Stromal cell of bone marrow (primary cell): ENCODE measurements at regions not wholly inside any gene's neighbourhood (a gene's known extent, or its start where the extent isn't known, plus 50 kb on each side); places are given as distances from the start of the nearest gene placed in this dataset.
"Not testable (repeated sequence)": the region's sequence is repeated elsewhere in the genome, so short reads cannot be mapped to it uniquely, and the experiment has no call there.

Source experiments
- DNase-seq: peaks from one replicate; pipeline ENCODE4 v3.0.0-alpha.2; 2012; ENCODE audit warnings: low read depth

- no peak for DNase-seq
Observed at GRCh38 chr16:52051414-52052172, 495.4 kb downstream of the TOX3 start.

DNA sequence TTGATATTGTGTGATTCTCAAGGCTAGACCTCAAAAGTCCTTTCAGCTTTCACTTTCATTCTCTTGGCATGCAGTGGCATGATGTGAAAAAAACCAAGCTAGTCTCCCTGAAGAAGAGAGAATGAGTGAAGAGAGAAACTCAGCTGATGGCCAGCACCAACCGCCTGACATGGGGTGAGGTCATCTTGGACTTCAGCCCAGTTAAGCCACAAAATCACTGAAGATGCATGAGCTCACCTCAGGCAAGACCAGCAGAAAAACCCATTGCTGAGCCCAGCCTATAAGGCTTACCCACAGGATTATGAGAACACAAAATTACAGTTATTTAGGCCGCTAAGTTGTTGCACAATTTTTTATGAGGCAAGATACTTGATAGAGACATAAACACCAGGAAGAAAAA is 496.5 kb downstream of the TOX3 start:
- DNase-seq = no peak

DNA sequence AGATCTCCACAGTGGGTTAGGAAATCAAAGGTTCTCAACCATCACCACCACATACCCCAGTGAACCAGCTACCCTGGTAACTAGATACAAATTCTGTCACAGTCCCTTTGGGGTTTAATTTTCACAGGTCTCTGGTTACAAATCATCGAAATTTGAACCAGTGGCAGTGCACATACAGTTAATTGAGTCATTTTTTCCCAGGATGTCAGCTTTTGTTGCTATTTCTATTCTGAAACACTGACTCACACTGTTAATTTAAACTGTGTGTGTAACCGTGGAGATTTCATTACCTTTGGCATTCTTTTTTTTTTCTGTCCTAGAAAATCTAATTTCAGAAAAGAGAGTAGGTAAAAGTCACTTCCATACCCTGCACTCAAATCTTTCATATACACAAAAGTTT is 511.5 kb downstream of the TOX3 start:
- DNase-seq = no peak

DNA sequence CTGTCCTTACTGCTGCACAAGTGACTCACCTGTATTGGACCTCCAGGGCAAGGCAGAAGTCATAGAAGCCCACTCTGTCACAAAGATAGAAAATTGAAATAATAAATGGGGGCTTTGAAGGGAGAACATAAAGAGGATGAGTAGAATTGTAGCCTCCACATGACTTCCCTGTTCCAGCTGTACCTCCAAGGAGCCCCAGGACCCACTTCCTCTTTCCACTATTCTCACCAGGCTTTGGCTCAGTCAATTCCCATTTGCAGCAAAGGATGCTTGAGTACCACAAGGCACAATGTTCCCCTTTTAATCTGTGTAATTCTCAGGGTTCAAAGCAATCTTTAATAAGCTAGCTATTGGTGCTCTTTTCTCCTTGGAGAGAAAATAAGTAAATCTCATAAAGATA is 512.1 kb downstream of the TOX3 start:
- no peak for DNase-seq

DNA sequence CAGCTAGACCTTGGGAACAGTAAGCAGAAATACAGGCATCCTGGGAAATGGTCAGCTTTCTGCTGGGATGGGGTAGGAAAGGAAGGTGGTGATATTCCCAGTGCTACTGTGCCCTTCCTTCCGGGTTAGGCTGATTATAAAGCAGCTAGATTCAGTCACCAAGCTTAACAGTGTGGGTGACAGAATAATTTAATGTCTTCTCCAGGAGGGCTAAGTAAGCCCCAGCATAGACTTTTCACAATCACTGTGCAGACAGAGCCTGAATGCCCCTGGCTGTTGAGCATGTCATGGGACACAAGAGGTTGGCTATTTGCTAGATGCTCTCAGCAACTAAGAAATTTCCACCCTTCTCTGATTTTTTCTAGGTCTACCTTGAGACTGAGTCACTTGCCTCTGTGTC is 513.0 kb downstream of the TOX3 start:
- no peak for DNase-seq

- DNase-seq = no peak
Observed at GRCh38 chr16:52022980-52023379, 524.0 kb downstream of the TOX3 start.

DNA sequence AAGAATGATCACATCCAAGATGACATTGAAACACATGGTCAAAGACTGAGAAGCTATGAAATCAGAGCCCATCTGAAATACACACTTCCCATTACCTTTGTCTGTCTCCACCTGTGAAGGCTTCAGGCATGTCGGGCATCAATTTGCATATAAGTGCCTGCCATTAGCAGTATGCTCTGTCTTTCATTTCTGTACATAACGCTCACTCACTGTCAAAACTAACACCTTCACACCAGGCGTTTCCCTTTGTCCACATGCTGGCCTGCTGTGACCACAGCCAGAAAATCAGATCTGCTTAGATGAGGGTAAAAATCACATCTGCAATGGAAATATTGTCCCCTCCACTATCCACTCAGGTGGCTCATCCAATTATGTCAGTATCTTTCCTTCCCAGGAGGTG is 524.8 kb downstream of the TOX3 start:
- no peak for DNase-seq

DNA sequence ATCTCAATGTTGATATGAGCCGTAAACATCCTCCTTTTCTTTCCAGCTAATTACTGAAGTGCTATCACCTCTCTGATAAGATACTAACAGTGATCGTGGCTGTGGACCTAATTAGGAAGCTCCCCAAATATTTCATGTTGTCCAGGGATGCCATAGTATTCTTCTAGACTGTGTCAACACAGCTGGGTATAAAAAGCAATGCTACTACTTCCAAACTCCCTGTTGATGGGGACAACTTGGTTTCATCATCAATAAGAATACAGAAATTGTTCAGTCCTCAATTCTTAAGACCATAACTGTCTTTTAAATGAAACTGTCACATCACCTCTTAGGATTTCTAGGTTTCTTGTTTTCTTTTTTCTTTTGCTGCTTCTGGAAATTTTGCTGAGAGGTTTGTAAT is 530.6 kb downstream of the TOX3 start:
- DNase-seq = no peak

DNA sequence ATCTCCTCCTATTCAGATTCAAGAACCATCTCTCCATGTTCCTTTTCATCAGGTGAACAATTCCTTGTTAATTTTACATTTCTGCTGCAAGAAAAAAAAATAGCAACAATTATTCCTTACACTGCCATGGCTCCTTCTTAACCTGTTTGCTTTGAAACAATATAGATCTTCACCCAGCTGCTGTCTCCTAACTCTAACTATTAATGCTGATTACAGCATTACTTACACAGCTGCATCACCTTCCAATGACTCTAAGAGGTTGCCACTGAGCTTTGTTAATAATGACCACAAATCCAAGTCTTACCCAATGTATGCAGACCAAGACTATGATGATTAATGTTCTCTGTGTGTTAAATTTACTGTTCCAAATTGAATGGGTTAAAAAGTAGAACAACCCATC is 541.4 kb downstream of the TOX3 start:
- no peak for DNase-seq

GRCh38 chr16:52004343-52004742 is 542.6 kb downstream of the TOX3 start:
- DNase-seq = no peak

DNA sequence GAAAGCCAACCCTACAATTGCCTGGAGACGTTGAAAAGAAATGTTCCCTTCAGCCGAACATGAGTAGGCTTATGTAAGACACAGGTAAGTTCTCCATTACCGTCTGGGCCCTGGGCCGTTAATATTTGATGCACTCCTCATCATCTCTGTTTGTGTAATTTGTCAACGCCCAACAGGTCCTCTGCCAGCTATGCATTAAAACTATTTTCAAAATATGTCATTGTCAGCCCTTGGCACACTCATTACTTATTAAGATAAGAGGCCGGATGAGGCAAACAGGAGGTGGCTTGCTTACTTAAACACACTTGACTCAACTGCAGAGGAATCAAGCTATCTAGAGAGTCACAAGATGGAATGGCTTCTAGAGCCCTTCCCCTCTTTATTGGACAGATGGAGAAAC is 544.9 kb downstream of the TOX3 start:
- DNase-seq = no peak

DNA sequence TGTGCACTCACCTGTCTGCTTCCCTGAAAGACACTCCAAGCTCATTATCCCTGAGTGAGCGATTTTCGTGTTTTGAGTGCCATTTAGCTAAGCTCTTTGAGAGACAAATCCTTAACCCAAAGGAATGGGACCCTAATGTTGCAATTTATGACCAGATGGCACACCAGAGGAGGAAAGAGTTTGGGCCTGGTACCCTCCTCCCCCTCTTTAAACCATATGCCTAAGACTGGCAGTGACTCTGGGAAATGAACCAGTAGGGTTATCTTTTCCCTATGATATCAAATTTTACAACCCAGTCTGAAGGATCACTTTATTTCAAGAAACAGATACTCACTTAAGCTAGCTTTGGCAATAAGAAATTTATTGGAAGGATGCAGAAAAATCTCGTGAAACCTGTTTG is 550.4 kb downstream of the TOX3 start:
- no peak for DNase-seq

DNA sequence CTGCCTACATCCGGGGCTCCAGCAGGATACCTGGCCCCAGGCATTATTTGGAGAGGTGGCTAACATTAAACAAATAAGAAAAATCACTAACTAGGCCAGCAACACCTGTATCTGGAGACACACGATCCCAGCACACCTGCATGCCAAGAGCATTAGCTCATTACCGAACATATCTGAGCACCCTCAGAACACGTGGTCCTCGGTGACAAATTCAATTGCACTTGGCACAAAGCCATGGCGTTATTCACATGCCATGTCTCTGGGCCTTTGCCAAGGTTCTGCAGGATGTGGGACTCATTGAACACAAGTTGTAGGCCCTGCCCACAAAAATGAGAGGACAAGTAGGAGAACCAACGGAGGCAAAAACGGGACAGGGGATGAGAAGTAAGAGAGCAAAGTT is 552.3 kb downstream of the TOX3 start:
- DNase-seq = no peak

GRCh38 chr16:51989637-51990230 is 557.2 kb downstream of the TOX3 start:
- DNase-seq = no peak

DNA sequence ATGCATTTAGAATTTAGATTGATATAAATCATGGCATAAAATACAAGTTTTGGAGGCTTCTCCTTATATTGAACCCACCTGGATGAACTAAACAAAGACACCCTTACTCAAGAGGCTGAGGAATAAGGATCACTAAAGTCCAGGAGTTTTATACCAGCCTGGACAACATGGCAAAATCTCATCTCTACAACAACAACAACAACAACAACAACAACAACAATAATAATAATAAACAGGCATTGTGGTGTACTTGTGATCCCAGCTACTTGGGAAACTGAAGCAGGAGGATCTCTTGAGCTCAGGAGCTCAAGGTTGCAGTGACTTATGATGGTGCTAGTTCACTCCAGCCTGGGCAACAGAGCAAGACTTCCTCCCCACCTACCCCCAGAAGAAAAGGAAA is 558.0 kb downstream of the TOX3 start:
- DNase-seq = no peak

DNA sequence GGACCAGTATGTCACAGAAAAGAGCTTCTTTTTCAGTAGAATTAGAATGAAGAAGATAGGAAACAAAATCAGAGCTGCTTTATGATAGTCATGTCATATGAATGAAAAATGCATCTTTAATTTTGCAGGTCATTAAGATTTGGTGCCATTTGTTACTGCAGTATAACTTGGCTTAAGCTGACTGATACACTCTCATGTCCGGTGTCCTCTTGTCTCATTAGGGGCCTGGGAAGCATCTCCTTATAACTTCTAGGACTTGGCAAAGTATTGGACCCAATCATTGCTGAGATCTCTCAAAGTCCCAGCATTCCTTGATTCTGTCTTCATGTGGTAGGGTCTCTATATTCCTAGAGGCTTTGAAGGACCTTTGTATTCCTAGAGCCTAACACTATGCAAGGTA is 559.4 kb downstream of the TOX3 start:
- DNase-seq = no peak

GRCh38 chr16:51986717-51987116 is 560.2 kb downstream of the TOX3 start:
- no peak for DNase-seq

- no peak for DNase-seq
Observed at GRCh38 chr16:51986301-51986700, 560.6 kb downstream of the TOX3 start.

- DNase-seq = no peak
Observed at GRCh38 chr16:51985126-51985525, 561.8 kb downstream of the TOX3 start.

- no peak for DNase-seq
Observed at GRCh38 chr16:51984395-51984794, 562.5 kb downstream of the TOX3 start.

DNA sequence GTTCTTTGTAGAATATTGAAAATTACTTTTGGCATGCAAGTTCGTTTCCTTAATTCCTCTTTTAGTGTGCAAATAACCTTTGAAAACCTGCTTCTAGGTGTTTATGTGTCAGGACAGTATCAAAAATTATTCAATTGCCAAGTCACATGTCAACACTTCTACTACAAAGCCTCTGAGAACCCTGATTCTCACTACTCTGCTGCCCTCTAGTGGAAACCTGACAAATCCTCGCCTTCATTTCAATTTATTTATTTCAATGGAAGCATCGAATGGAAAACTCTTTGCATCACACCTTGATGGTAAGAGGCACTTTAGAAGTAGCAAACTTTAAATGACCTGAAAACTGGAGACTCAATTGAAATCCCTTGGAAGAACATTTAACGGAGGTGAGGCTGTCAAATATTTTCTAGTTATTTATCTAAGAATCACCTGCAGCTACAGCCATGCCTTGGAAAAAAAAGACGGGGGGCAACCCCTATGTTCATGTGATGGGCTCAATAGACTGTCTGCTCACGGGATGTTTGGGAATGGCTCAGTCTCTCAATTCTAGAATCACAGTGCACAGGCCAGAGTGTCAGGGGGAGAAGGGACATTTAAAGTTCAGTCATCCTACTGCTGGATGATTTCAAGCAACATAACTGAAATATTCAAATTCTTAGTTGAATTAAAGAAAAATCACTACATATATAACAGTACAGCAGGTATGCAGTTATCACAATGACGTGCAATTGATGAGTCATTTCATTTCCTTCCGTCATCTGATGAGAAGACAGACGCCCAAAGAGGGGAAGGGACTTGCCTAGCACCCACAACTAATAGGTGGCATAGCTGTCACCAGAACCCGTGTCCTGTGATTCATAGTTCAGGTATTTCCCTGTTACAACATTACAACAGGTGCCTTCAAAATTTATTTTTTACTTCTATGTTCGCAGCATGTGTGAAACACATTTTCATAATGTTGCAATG is 563.9 kb downstream of the TOX3 start:
- DNase-seq = peak; percentile 33

GRCh38 chr16:51981725-51982124 is 565.2 kb downstream of the TOX3 start:
- no peak for DNase-seq

DNA sequence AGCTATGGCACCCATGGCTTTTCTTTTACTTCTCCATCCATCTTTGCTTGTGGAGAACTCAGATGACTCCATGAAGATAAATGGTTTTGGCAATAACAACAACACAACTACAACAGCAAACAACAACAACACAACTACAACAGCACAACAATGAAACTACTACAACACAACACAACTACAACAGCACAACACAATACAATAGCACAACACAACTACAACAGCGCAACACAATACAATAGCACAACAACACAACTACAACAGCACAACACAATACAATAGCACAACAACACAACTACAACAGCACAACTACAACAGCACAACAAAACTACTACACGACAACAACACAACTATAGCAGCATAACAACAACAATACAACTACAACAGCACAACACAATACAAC is 569.4 kb downstream of the TOX3 start:
- not testable (repeated sequence) for DNase-seq
